ENCODE measurements at regions not wholly inside any gene's neighbourhood (a gene's known extent, or its start where the extent isn't known, plus 50 kb on each side); places are given as distances from the start of the nearest gene placed in this dataset.

DNA sequence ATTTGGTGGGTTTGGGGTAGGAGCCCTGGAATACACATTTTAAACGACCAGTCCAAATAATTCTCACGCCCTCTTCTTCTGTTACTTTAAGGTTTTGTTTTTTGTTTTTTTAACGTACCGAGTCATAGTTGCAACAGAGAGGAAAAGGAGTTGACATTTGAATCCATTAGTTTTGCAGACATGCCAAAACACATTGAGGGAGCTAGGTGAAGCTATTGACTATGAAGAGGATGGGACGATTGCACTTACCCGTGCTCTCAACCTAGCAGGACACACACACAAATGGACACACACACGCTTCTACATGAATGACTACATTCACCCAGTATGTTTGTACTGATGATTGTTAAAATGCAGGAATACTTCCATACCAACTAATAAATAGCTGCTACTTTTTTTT, 54.3 kb upstream of the CIT start:
- TF ChIP-seq, protein P1, sequence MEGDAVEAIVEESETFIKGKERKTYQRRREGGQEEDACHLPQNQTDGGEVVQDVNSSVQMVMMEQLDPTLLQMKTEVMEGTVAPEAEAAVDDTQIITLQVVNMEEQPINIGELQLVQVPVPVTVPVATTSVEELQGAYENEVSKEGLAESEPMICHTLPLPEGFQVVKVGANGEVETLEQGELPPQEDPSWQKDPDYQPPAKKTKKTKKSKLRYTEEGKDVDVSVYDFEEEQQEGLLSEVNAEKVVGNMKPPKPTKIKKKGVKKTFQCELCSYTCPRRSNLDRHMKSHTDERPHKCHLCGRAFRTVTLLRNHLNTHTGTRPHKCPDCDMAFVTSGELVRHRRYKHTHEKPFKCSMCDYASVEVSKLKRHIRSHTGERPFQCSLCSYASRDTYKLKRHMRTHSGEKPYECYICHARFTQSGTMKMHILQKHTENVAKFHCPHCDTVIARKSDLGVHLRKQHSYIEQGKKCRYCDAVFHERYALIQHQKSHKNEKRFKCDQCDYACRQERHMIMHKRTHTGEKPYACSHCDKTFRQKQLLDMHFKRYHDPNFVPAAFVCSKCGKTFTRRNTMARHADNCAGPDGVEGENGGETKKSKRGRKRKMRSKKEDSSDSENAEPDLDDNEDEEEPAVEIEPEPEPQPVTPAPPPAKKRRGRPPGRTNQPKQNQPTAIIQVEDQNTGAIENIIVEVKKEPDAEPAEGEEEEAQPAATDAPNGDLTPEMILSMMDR (IDR thresholded peaks at IDR 0.05) = no peak
- TF ChIP-seq, protein P2, sequence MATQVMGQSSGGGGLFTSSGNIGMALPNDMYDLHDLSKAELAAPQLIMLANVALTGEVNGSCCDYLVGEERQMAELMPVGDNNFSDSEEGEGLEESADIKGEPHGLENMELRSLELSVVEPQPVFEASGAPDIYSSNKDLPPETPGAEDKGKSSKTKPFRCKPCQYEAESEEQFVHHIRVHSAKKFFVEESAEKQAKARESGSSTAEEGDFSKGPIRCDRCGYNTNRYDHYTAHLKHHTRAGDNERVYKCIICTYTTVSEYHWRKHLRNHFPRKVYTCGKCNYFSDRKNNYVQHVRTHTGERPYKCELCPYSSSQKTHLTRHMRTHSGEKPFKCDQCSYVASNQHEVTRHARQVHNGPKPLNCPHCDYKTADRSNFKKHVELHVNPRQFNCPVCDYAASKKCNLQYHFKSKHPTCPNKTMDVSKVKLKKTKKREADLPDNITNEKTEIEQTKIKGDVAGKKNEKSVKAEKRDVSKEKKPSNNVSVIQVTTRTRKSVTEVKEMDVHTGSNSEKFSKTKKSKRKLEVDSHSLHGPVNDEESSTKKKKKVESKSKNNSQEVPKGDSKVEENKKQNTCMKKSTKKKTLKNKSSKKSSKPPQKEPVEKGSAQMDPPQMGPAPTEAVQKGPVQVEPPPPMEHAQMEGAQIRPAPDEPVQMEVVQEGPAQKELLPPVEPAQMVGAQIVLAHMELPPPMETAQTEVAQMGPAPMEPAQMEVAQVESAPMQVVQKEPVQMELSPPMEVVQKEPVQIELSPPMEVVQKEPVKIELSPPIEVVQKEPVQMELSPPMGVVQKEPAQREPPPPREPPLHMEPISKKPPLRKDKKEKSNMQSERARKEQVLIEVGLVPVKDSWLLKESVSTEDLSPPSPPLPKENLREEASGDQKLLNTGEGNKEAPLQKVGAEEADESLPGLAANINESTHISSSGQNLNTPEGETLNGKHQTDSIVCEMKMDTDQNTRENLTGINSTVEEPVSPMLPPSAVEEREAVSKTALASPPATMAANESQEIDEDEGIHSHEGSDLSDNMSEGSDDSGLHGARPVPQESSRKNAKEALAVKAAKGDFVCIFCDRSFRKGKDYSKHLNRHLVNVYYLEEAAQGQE (IDR thresholded peaks at IDR 0.05; ENCODE audit: low read depth, low read length) = no peak
- TF ChIP-seq MEF2A (IDR thresholded peaks at IDR 0.05; ENCODE audit: borderline replicate concordance, low read depth) (no peak), TCF12 (IDR thresholded peaks at IDR 0.05) (no peak), RAD21 (IDR thresholded peaks at IDR 0.05; ENCODE audit: low read length) (no peak), EP300 (IDR thresholded peaks at IDR 0.05; ENCODE audit: borderline replicate concordance in 1 of 2, low read depth in 1 of 2, low read length in 1 of 2) (no peak), POLR2AphosphoS5 (IDR thresholded peaks at IDR 0.05; ENCODE audit: low read depth, low read length) (no peak), NFIC (IDR thresholded peaks at IDR 0.05; ENCODE audit: borderline replicate concordance) (no peak), ELF1 (IDR thresholded peaks at IDR 0.05) (no peak), FOXM1 (IDR thresholded peaks at IDR 0.05; ENCODE audit: low read depth) (no peak)
- TF ChIP-seq, protein P3, sequence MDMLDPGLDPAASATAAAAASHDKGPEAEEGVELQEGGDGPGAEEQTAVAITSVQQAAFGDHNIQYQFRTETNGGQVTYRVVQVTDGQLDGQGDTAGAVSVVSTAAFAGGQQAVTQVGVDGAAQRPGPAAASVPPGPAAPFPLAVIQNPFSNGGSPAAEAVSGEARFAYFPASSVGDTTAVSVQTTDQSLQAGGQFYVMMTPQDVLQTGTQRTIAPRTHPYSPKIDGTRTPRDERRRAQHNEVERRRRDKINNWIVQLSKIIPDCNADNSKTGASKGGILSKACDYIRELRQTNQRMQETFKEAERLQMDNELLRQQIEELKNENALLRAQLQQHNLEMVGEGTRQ (IDR thresholded peaks at IDR 0.05; ENCODE audit: borderline replicate concordance, low read depth, low read length) = no peak
- TF ChIP-seq, protein P4, sequence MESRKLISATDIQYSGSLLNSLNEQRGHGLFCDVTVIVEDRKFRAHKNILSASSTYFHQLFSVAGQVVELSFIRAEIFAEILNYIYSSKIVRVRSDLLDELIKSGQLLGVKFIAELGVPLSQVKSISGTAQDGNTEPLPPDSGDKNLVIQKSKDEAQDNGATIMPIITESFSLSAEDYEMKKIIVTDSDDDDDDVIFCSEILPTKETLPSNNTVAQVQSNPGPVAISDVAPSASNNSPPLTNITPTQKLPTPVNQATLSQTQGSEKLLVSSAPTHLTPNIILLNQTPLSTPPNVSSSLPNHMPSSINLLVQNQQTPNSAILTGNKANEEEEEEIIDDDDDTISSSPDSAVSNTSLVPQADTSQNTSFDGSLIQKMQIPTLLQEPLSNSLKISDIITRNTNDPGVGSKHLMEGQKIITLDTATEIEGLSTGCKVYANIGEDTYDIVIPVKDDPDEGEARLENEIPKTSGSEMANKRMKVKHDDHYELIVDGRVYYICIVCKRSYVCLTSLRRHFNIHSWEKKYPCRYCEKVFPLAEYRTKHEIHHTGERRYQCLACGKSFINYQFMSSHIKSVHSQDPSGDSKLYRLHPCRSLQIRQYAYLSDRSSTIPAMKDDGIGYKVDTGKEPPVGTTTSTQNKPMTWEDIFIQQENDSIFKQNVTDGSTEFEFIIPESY (IDR thresholded peaks at IDR 0.05; ENCODE audit: borderline replicate concordance, low read depth) = no peak
- TF ChIP-seq, protein P5, sequence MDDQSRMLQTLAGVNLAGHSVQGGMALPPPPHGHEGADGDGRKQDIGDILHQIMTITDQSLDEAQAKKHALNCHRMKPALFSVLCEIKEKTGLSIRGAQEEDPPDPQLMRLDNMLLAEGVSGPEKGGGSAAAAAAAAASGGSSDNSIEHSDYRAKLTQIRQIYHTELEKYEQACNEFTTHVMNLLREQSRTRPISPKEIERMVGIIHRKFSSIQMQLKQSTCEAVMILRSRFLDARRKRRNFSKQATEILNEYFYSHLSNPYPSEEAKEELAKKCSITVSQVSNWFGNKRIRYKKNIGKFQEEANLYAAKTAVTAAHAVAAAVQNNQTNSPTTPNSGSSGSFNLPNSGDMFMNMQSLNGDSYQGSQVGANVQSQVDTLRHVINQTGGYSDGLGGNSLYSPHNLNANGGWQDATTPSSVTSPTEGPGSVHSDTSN (IDR thresholded peaks at IDR 0.05) = no peak
- TF ChIP-seq, protein P6, sequence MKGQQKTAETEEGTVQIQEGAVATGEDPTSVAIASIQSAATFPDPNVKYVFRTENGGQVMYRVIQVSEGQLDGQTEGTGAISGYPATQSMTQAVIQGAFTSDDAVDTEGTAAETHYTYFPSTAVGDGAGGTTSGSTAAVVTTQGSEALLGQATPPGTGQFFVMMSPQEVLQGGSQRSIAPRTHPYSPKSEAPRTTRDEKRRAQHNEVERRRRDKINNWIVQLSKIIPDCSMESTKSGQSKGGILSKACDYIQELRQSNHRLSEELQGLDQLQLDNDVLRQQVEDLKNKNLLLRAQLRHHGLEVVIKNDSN (IDR thresholded peaks at IDR 0.05; ENCODE audit: borderline replicate concordance, low read depth) = no peak

Measured in SK-N-SH (cell line).